GM21576 (cell line): ENCODE measurements at regions not wholly inside any gene's neighbourhood (a gene's known extent, or its start where the extent isn't known, plus 50 kb on each side); places are given as distances from the start of the nearest gene placed in this dataset.

Source experiments
- ATAC-seq: cut with Tn5 transposase; IDR thresholded peaks from one replicate; pipeline ENCODE4 v1.9.1; 2021; ENCODE audit warnings: mild to moderate bottlenecking, moderate library complexity; ENCODE audit not compliant: unreplicated experiment

GRCh38 chr10:3435671-3436070 is 263.1 kb upstream of the PITRM1 start:
- no peak for ATAC-seq

- ATAC-seq, result no peak
Measured at GRCh38 chr10:3433988-3434387, 261.4 kb upstream of the PITRM1 start.

DNA sequence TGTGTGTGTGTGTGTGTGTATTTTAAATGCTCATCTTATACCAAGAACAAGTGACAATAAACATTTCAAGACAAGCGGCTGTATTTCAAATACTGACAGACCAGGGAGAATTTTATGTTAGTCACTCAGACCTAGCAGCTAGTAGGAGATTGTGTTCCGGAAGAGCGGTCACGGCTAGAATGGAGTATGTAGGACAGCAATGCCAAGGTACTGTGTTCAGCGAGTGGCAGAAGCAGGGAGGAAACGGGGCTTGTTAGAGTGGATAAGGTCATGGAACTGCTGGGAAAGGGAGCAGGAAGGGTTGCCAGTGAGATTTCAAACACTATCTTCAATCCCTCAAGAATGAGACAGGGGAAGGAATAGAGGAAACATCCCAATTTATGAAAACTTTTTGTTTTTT is 260.5 kb upstream of the PITRM1 start:
- ATAC-seq, result no peak

- ATAC-seq, result no peak
Measured at GRCh38 chr10:3432081-3432825, 259.7 kb upstream of the PITRM1 start.

GRCh38 chr10:3430501-3430900 is 257.9 kb upstream of the PITRM1 start:
- ATAC-seq, result no peak

- ATAC-seq, result no peak
Measured at GRCh38 chr10:3429676-3430075, 257.1 kb upstream of the PITRM1 start.

- no peak for ATAC-seq
Measured at GRCh38 chr10:3428826-3429225, 256.2 kb upstream of the PITRM1 start.

GRCh38 chr10:3427950-3428354 is 255.4 kb upstream of the PITRM1 start:
- no peak for ATAC-seq

DNA sequence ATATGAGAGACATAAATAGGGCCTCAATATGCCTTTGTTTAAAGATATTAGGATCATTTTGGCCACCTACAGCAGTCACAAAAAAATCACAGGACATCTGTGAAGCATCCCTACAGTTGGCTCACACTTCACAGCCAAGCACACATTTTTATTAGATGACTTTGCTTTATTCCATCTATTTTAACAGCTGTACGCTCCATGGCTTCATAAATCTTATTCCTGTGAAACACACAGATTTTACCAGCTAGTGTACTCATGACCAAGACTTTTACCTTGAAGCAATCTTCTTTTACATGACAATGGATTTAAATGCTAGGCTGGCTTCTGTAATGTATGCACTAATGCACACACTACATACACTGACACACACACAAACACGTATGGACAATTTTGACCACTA is 254.8 kb upstream of the PITRM1 start:
- no peak for ATAC-seq

GRCh38 chr10:3426190-3426845 is 253.7 kb upstream of the PITRM1 start:
- ATAC-seq, result no peak

DNA sequence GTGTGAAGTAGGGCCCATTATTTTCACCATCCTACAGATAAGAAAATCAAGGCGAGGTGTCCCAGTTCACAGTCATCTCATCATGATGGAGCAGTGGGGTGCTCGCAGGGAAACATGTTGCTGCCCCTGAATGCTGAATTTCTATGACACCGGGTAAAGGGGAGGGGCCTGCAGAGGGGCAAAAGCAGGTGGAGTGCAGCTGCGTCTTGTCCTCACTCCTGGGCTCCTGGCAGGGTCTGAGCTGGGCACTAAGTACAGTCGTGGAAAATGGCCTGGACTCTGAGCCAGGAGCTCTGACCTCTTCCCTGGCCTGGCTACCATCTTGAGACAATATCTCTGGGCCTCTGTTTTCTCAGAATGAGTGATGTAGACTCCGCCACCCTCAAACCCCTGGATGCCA is 253.1 kb upstream of the PITRM1 start:
- no peak for ATAC-seq

GRCh38 chr10:3425261-3425660 is 252.7 kb upstream of the PITRM1 start:
- ATAC-seq, result no peak

GRCh38 chr10:3424111-3424851 is 251.7 kb upstream of the PITRM1 start:
- no peak for ATAC-seq

DNA sequence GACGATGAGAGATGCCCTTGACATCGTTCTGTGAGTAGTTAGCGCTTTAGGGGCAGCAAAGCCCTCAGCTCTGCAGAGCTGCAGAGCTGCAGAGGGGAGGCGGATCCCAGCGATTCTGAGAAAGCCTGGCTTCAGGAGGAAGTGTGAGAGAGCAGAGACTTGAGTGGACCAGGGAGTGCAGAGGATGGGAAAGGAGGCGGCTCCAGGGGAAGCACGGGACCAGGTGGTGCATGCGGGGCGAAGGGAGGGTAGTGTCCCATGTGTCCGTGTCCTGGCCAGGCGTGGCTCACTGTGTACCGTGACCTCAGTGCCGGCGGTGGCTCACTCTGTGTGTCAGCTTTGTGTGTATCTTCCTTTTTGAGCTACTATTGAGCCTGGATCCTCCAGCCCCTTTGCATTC is 250.8 kb upstream of the PITRM1 start:
- ATAC-seq, result no peak

- no peak for ATAC-seq
Measured at GRCh38 chr10:3422282-3422681, 249.7 kb upstream of the PITRM1 start.

GRCh38 chr10:3421537-3422257 is 249.1 kb upstream of the PITRM1 start:
- no peak for ATAC-seq

- no peak for ATAC-seq
Measured at GRCh38 chr10:3420527-3421469, 248.2 kb upstream of the PITRM1 start.

- ATAC-seq, result no peak
Measured at GRCh38 chr10:3419719-3420495, 247.3 kb upstream of the PITRM1 start.

GRCh38 chr10:3418926-3419325 is 246.3 kb upstream of the PITRM1 start:
- no peak for ATAC-seq
